ENCODE measurements at regions not wholly inside any gene's neighbourhood (a gene's known extent, or its start where the extent isn't known, plus 50 kb on each side); places are given as distances from the start of the nearest gene placed in this dataset.

- no peak for TF ChIP-seq CTCF (IDR thresholded peaks at IDR 0.05)
- TF ChIP-seq POLR2A (IDR thresholded peaks at IDR 0.05): no peak
- no peak for TF ChIP-seq POLR2AphosphoS5 (IDR thresholded peaks at IDR 0.05)
- TF ChIP-seq EP300 (IDR thresholded peaks at IDR 0.05): no peak
These were observed 61.1 kb upstream of the ACAN start for GRCh38 chr15:88742161-88742560.

All from suprapubic skin (tissue), 4 donors.